Esophagus muscularis mucosa (tissue), 3 donors: ENCODE measurements at regions not wholly inside any gene's neighbourhood (a gene's known extent, or its start where the extent isn't known, plus 50 kb on each side); places are given as distances from the start of the nearest gene placed in this dataset.

Experiments used
- CTCF ChIP-seq, 3 experiments: fragments of 200-600 bp in 2 of 3; fragments of 450-650 bp in 1 of 3; sonication (generic) in 2 of 3; IDR thresholded peaks; one replicate each; pipeline ENCODE4 v1.5.1; 2017 to 2019; ENCODE audit warnings: antibody characterized with exemption in 3 of 3, mild to moderate bottlenecking in 2 of 3, moderate library complexity in 1 of 3
- EP300 ChIP-seq: sonication (generic); formaldehyde crosslinking; IDR thresholded peaks from one replicate; pipeline ENCODE4 v1.6.1; 2017; ENCODE audit warnings: antibody characterized with exemption

GRCh38 chr9:115461280-115461679, 343.3 kb upstream of the TNC start:
- TF ChIP-seq EP300 (no peak), CTCF (IDR thresholded peaks at IDR 0.05) (no peak)
